Activated CD8-positive, alpha-beta T cell treated with anti-CD3 and anti-CD28 coated beads for 36 hours (primary cell): ENCODE measurements at regions not wholly inside any gene's neighbourhood (a gene's known extent, or its start where the extent isn't known, plus 50 kb on each side); places are given as distances from the start of the nearest gene placed in this dataset.

Source experiments
- ATAC-seq: fragments of 200-7000 bp; cut with Tn5 transposase; one replicate; pipeline ENCODE4 v1.10.0; 2021; ENCODE audit warnings: mild to moderate bottlenecking, moderate library complexity
- CTCF ChIA-PET: fragments of 350-600 bp; sonication (Branson Sonifier 250); formaldehyde crosslinking; loops from one replicate; lab custom pipeline; 2021; ENCODE audit warnings: antibody characterized with exemption; lab: Charles Lee
- POLR2A ChIA-PET: fragments of 350-600 bp; sonication (Branson Sonifier 250); formaldehyde crosslinking; loops from one replicate; lab custom pipeline; 2021; ENCODE audit warnings: antibody characterized with exemption; lab: Charles Lee
- DNase-seq: peaks from one replicate; pipeline ENCODE4 v3.0.0-alpha.2; 2020
- H3K27ac Mint-ChIP-seq: one replicate; pipeline ENCODE4 v1.8.0; 2021; ENCODE audit warnings: mild to moderate bottlenecking, mixed read lengths
- H3K27me3 Mint-ChIP-seq: one replicate; pipeline ENCODE4 v1.8.0; 2021; ENCODE audit warnings: mixed read lengths
- H3K36me3 Mint-ChIP-seq: one replicate; pipeline ENCODE4 v1.8.0; 2021; ENCODE audit warnings: low read depth, mixed read lengths
- H3K4me1 Mint-ChIP-seq: one replicate; pipeline ENCODE4 v1.8.0; 2021; ENCODE audit warnings: low read depth, mixed read lengths
- H3K4me3 Mint-ChIP-seq: one replicate; pipeline ENCODE4 v1.8.0; 2021; ENCODE audit warnings: mild to moderate bottlenecking, moderate library complexity, mixed read lengths
- H3K9me3 Mint-ChIP-seq: one replicate; pipeline ENCODE4 v1.8.0; 2021; ENCODE audit warnings: mixed read lengths
- CTCF ChIP-seq: fragments of 200-600 bp; IDR thresholded peaks from one replicate; pipeline ENCODE4 v1.8.0; 2022; ENCODE audit warnings: antibody characterized with exemption, mild to moderate bottlenecking
- intact Hi-C: fragments of 100-400 bp; cut with micrococcal nuclease; formaldehyde crosslinking; loops from one replicate; pipeline ENCODE4 v1.10.0; 2022

GRCh38 chr2:96438589-96438988, 66.6 kb downstream of the NEURL3 start:
- peaks cover 3% of the 10 kb centered on the region for H3K27me3 Mint-ChIP-seq
- H3K27ac Mint-ChIP-seq, result no peak overlapping the region
- DNase-seq (no peak), ATAC-seq (no peak)
- ChIA-PET POLR2A (interaction anchor here (0.6 kb wide), 1 partner anchor 1280 kb away, joined by 3 read pairs; no protein-coding TSS in a partner anchor), CTCF (interaction anchor here (2.1 kb wide), 1 partner anchor 31 kb away, joined by 7 read pairs; no protein-coding TSS in a partner anchor)
- no peak overlapping the region for H3K4me3 Mint-ChIP-seq
- no peak for TF ChIP-seq CTCF
- no peaks in the 10 kb centered on the region for H3K9me3 Mint-ChIP-seq
- H3K36me3 Mint-ChIP-seq, result no peaks in the 10 kb centered on the region
- intact Hi-C loops, result no loop called here
- peaks cover 6% of the 10 kb centered on the region for H3K4me1 Mint-ChIP-seq

GRCh38 chr2:96437512-96437911, 67.6 kb downstream of the NEURL3 start:
- no peak for ATAC-seq
- CTCF ChIA-PET, result interaction anchor here (1.3 to 1.5 kb wide), 2 partner anchors 31 to 73 kb away, joined by 3 read pairs; no protein-coding TSS in a partner anchor
- intact Hi-C loops, result no loop called here
- Mint-ChIP-seq H3K4me3 (no peak overlapping the region), H3K36me3 (no peaks in the 10 kb centered on the region), H3K4me1 (peaks cover 6% of the 10 kb centered on the region), H3K9me3 (no peaks in the 10 kb centered on the region), H3K27me3 (no peaks in the 10 kb centered on the region), H3K27ac (no peak overlapping the region)
- TF ChIP-seq CTCF, result no peak
- POLR2A ChIA-PET, result no interaction called here
- no peak for DNase-seq

GRCh38 chr2:96436961-96437360, 68.2 kb downstream of the NEURL3 start:
- H3K4me3 Mint-ChIP-seq, result no peak overlapping the region
- no peaks in the 10 kb centered on the region for H3K9me3 Mint-ChIP-seq
- TF ChIP-seq CTCF, result no peak
- H3K4me1 Mint-ChIP-seq, result peaks cover 6% of the 10 kb centered on the region
- no peak overlapping the region for H3K27ac Mint-ChIP-seq
- H3K36me3 Mint-ChIP-seq, result no peaks in the 10 kb centered on the region
- ChIA-PET CTCF (interaction anchor here (1.3 to 1.5 kb wide), 2 partner anchors 30 to 74 kb away, joined by 3 read pairs; no protein-coding TSS in a partner anchor), POLR2A (no interaction called here)
- no peaks in the 10 kb centered on the region for H3K27me3 Mint-ChIP-seq
- DNase-seq, result no peak
- intact Hi-C loops, result no loop called here
- no peak for ATAC-seq

- Mint-ChIP-seq H3K4me1 (peaks cover 6% of the 10 kb centered on the region), H3K36me3 (no peaks in the 10 kb centered on the region), H3K4me3 (no peak overlapping the region), H3K9me3 (no peaks in the 10 kb centered on the region), H3K27me3 (no peaks in the 10 kb centered on the region), H3K27ac (no peak overlapping the region)
- DNase-seq (no peak), ATAC-seq (no peak)
- CTCF ChIA-PET, result interaction anchor here (1.3 to 1.5 kb wide), 2 partner anchors 29 to 75 kb away, joined by 3 read pairs; no protein-coding TSS in a partner anchor
- POLR2A ChIA-PET, result no interaction called here
- TF ChIP-seq CTCF, result no peak
- intact Hi-C loops, result no loop called here
Measured at GRCh38 chr2:96436416-96436815, 68.7 kb downstream of the NEURL3 start.

- no peaks in the 10 kb centered on the region for H3K36me3 Mint-ChIP-seq
- no peak overlapping the region for H3K4me3 Mint-ChIP-seq
- no peak for TF ChIP-seq CTCF
- CTCF ChIA-PET, result no interaction called here
- intact Hi-C loops, result no loop called here
- ATAC-seq (no peak), DNase-seq (no peak)
- POLR2A ChIA-PET, result no interaction called here
- peaks cover 7% of the 10 kb centered on the region for H3K27me3 Mint-ChIP-seq
- peaks cover 10% of the 10 kb centered on the region for H3K4me1 Mint-ChIP-seq
- no peaks in the 10 kb centered on the region for H3K9me3 Mint-ChIP-seq
- H3K27ac Mint-ChIP-seq, result no peak overlapping the region
Measured at GRCh38 chr2:96431319-96431718, 73.8 kb downstream of the NEURL3 start.
